WERI-Rb-1 (cell line): ENCODE measurements at regions not wholly inside any gene's neighbourhood (a gene's known extent, or its start where the extent isn't known, plus 50 kb on each side); places are given as distances from the start of the nearest gene placed in this dataset.
"Not testable (repeated sequence)": the region's sequence is repeated elsewhere in the genome, so short reads cannot be mapped to it uniquely, and the experiment has no call there.

ENCODE experiments used
- DNase-seq: peaks from one replicate; pipeline ENCODE4 v3.0.0-alpha.2; 2020
- H3K27ac ChIP-seq: fragments of 250-450 bp; sonication (Bioruptor Pico); 2 replicates; pipeline ENCODE4 v1.5.1; 2020; ENCODE audit warnings: mild to moderate bottlenecking, moderate library complexity
- H3K27me3 ChIP-seq: fragments of 250-450 bp; sonication (Bioruptor Pico); 2 replicates; pipeline ENCODE4 v1.5.1; 2021; ENCODE audit warnings: mild to moderate bottlenecking, low read depth, moderate library complexity; ENCODE audit not compliant: insufficient read depth, severe bottlenecking
- H3K36me3 ChIP-seq: fragments of 250-450 bp; sonication (Bioruptor Pico); 2 replicates; pipeline ENCODE4 v1.5.1; 2020; ENCODE audit warnings: mild to moderate bottlenecking, moderate library complexity
- H3K4me3 ChIP-seq: 2 replicates; pipeline ENCODE4 v1.5.1; 2011; ENCODE audit warnings: low read depth, mild to moderate bottlenecking, control low read depth, low read length
- H3K9me3 ChIP-seq: fragments of 250-450 bp; sonication (Bioruptor Pico); 2 replicates; pipeline ENCODE4 v1.5.1; 2021; ENCODE audit warnings: mild to moderate bottlenecking, moderate library complexity; ENCODE audit not compliant: severe bottlenecking
- CTCF ChIP-seq: IDR thresholded peaks from 2 replicates; pipeline ENCODE4 v1.5.1; 2011; ENCODE audit warnings: low read depth, mild to moderate bottlenecking, control low read depth, inconsistent platforms, low read length

GRCh38 chr2:8122520-8122919, 559.3 kb upstream of the ID2 start:
- no peak for DNase-seq
- no peak overlapping the region for H3K4me3 ChIP-seq
- H3K9me3 ChIP-seq, result no peaks in the 10 kb centered on the region
- H3K36me3 ChIP-seq, result no peaks in the 10 kb centered on the region
- H3K27ac ChIP-seq, result no peak overlapping the region
- H3K27me3 ChIP-seq, result no peaks in the 10 kb centered on the region
- no peak for TF ChIP-seq CTCF

GRCh38 chr2:8123464-8123863, 558.4 kb upstream of the ID2 start:
- DNase-seq, result no peak
- Histone ChIP-seq H3K9me3 (no peaks in the 10 kb centered on the region), H3K27ac (no peak overlapping the region), H3K4me3 (no peak overlapping the region), H3K27me3 (no peaks in the 10 kb centered on the region), H3K36me3 (no peaks in the 10 kb centered on the region)
- no peak for TF ChIP-seq CTCF

- Histone ChIP-seq H3K4me3 (no peak overlapping the region), H3K9me3 (peaks cover 3% of the 10 kb centered on the region), H3K36me3 (no peaks in the 10 kb centered on the region), H3K27me3 (no peaks in the 10 kb centered on the region), H3K27ac (no peak overlapping the region)
- TF ChIP-seq CTCF, result no peak
- DNase-seq, result no peak
Observed at GRCh38 chr2:8125741-8126711, 555.8 kb upstream of the ID2 start.

GRCh38 chr2:8126783-8127182, 555.1 kb upstream of the ID2 start:
- Histone ChIP-seq H3K4me3 (no peak overlapping the region), H3K9me3 (peaks cover 6% of the 10 kb centered on the region), H3K27me3 (no peaks in the 10 kb centered on the region), H3K27ac (no peak overlapping the region), H3K36me3 (no peaks in the 10 kb centered on the region)
- TF ChIP-seq CTCF, result no peak
- DNase-seq, result no peak

GRCh38 chr2:8131423-8131822, 550.4 kb upstream of the ID2 start:
- not testable (repeated sequence) for H3K36me3 ChIP-seq, H3K9me3 ChIP-seq, H3K27ac ChIP-seq, H3K4me3 ChIP-seq, H3K27me3 ChIP-seq, DNase-seq

GRCh38 chr2:8132351-8132831, 549.5 kb upstream of the ID2 start:
- no peaks in the 10 kb centered on the region for H3K36me3 ChIP-seq
- no peak for TF ChIP-seq CTCF
- no peak for DNase-seq
- no peak overlapping the region for H3K4me3 ChIP-seq
- no peak overlapping the region for H3K27ac ChIP-seq
- peaks cover 8% of the 10 kb centered on the region for H3K9me3 ChIP-seq
- no peaks in the 10 kb centered on the region for H3K27me3 ChIP-seq
